HG02885 (cell line): ENCODE measurements at regions not wholly inside any gene's neighbourhood (a gene's known extent, or its start where the extent isn't known, plus 50 kb on each side); places are given as distances from the start of the nearest gene placed in this dataset.
A peak's percentile ranks its signal among the peaks of the same experiment; 100 is the strongest.

Source experiments
- ATAC-seq: cut with Tn5 transposase; IDR thresholded peaks from one replicate; pipeline ENCODE4 v1.9.1; 2021; ENCODE audit warnings: mild to moderate bottlenecking; ENCODE audit not compliant: unreplicated experiment, poor library complexity

DNA sequence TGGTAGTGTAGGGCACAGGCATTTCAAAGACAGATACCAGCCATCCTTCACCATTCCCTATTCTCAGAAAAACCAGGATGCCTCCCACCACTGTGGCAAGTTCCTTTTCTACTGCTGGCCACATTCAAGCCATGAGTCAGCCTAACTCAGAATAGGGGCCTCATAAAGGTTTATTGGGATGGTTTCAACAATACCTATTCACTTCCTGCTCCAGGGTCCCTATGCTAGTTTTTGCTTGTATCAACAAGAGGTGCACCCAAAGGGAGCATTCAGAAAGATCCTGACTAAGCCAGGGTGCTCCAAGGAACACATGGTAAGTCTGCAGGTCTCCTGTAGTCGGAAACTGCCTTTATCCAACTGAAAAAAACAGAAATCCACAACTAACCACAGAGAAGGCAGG lies 76.9 kb upstream of the EGR2 start:
- ATAC-seq, result no peak

- ATAC-seq, result no peak
Observed at GRCh38 chr10:62890395-62890794, 74.2 kb upstream of the EGR2 start.

DNA sequence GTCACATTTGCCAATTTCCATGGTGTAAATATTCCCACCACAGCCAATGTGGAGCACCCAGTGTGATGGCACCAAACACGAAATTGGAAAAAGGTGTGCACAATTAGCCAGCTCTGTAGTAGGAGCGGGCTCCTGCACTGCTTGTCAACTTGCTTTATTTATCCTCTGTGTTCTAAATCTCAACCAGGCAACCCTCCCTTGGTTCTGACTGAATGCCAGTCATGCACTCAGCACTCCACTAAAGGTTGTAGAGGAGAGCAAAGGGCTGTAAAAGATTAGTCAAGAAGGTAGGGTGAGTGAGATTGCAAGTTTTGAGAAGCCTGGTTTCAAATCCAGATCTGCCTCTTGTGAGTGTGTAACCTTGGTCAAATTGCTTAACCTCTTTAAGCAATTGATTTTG lies 71.5 kb upstream of the EGR2 start:
- no peak for ATAC-seq

- no peak for ATAC-seq
Observed at GRCh38 chr10:62885684-62886461, 69.7 kb upstream of the EGR2 start.

GRCh38 chr10:62880162-62880561 lies 64.0 kb upstream of the EGR2 start:
- no peak for ATAC-seq

GRCh38 chr10:62873866-62874265 lies 57.7 kb upstream of the EGR2 start:
- ATAC-seq, result no peak

DNA sequence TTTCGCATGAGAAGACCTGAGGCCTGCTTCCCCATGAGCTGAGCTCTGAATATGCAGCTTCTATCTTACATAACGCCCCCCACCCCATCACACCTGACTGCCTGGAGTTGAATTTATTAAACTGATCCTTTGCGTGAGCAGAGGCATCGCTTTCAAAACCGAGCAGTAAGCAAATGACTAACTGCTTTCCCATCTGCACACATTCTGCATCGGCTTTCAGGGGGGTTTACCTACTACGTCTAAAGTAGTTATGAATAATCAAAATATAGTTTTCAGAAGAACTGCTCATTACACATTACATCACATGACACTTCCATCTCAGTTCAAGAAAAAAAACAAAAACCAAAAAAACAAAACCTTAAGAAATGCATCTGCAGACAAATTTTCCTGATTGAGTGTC lies 54.7 kb upstream of the EGR2 start:
- peak; percentile 98 for ATAC-seq

GRCh38 chr10:62869958-62870357 lies 53.8 kb upstream of the EGR2 start:
- ATAC-seq, result no peak

- no peak for ATAC-seq
Observed at GRCh38 chr10:62866941-62867340, 50.8 kb upstream of the EGR2 start.

DNA sequence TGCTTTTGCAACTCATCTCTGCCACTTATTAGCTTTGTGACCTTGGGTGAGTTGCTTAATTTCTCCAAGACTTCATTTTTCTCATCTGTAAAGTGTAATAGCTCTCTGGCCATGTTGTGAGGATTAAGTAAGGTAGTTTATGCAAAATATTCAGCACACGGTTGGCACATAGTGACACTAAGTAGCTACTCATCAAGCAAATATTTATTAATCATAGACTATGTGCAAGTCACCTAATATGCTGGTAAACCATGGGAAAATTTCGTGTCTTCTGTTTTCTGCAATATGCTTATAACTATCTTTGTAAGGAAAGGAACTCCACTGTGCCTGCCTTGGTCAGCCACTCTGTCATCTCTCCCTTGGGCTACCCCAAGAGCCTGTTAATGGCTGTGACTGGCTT lies 50.3 kb upstream of the EGR2 start:
- no peak for ATAC-seq
